IPS-18c (cell line): ENCODE measurements at regions not wholly inside any gene's neighbourhood (a gene's known extent, or its start where the extent isn't known, plus 50 kb on each side); places are given as distances from the start of the nearest gene placed in this dataset.
"Not testable (repeated sequence)": the region's sequence is repeated elsewhere in the genome, so short reads cannot be mapped to it uniquely, and the experiment has no call there.

Experiments
- H3K4me3 ChIP-seq: 2 replicates; pipeline ENCODE4 v1.7.0; 2013; ENCODE audit warnings: low read depth, mild to moderate bottlenecking, low read length, moderate library complexity; ENCODE audit not compliant: insufficient read depth
- H3K9me3 ChIP-seq: one replicate; pipeline ENCODE4 v1.6.1; 2013; ENCODE audit warnings: mild to moderate bottlenecking, low read length, moderate library complexity; ENCODE audit not compliant: control insufficient read depth, insufficient read depth

DNA sequence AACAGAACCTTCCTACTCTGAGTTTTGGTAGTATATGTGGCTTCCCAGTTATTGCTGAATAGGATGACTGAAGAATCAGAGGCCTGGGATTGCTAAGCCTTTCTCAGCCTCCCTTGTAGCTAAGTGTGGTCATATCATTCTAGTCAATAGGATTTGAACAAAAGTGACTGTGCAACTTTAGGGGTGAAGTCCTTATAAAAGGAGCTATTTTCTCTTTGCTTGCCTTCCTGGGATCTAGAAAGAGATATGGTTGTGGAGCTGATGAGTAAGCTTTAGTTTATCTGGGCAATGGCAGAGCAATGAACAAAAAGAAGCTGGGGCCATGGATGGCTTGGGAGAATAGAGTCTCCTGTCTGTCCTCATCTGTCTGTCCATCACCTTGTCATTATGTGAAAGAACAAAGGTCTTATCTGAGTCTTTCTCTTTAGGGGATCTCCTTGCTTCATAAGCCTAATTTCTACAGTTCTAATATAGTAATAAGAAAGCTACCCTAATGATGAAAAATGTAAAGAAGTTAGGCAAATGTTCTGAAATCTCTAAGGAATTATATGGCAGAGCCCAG is 91.5 kb downstream of the TENT5C start:
- Histone ChIP-seq H3K4me3 (no peak overlapping the region), H3K9me3 (no peaks in the 10 kb centered on the region)

DNA sequence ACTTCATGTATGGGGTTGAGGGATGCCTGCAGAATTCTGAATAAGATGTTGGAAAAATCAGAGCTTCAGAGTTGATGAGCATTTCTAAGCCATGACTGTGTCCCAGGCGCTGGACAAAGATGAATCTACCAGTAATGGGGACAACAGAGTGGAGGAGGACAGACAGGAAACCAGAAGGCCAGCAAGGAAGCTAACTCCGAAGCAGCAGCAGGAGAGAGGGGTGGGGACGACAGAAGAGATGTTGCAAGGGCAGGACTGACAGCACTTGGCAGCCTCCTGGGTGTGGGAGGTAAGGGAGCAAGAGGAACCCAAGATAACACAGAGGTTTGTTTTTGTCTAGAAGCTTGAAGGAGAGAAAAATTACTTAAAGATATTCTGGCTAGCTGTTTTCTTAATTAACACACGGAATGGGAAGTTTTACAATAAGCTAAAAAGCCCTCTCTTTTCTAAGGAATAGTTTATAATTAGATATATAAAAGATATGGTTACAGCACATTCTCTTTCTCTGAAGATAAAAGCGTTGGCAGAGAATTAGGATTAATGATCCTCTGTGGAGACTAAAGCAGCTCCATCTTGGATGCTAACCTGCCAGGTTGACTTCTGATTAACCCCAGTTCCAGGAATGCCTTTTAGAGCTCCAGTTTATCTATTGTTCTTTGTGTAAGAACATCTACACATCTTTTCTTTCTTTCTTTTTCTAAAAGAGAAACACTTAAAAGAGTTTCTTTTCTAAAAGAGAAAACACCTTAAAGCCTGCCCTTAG is 92.7 kb downstream of the TENT5C start:
- H3K9me3 ChIP-seq: no peaks in the 10 kb centered on the region
- H3K4me3 ChIP-seq: no peak overlapping the region

DNA sequence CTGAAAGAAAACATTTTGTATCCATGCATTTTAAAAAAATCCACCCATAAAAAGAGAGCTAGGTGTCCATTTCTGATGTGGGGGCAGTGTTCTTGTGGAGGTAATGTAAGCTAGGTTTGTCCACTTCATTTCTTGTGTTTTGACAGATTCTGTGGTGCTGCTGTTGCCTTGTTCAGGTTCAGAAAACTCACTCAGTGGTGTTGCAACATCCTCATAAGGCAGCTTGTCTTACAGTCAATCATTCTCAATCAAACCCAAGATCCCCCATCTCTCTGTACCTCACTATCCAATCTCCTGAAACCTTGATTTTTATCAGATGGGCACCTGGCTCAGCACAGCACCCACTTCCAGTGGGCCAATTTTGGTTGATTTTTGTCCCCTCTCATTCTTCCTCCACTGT is 94.1 kb downstream of the TENT5C start:
- Histone ChIP-seq H3K9me3 (no peaks in the 10 kb centered on the region), H3K4me3 (no peak overlapping the region)

DNA sequence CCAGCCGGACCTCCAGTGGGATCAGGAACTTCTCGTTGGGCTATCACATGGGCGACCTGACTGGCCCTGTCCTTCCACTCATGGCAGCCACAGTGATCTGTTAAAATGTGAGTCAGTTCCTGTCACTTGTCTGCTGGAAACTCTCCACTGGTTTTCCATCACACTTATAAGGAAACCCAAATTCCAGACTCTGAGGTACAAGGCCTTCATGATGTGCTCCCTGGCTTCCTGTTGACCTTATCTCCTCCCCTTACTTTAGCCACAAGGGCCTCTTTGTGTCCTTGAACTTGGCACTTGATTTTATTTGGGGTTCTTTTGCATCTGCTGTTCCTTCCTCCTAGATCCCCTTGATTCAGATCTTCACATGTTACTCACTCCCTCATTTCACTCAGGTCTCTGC is 96.8 kb downstream of the TENT5C start:
- Histone ChIP-seq H3K9me3 (no peaks in the 10 kb centered on the region), H3K4me3 (no peak overlapping the region)

DNA sequence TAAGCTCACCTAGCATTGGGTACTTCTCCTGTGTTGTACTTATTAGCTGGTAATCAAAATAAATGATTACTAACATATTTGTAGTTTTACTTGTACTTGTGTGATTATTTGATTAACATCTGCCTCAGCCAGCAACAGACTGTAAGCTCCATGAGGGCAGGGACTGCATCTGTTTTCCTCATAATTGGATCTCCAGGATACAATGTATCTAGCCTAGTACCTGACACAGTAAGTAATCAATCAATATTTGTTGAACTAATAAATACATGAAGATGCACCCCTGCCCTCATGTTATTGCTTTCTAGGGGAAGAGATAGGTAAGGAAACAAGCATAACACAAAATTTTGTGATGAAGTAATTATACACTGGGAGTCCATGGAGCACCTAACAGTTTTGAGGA is 101.5 kb downstream of the TENT5C start:
- Histone ChIP-seq H3K9me3 (no peaks in the 10 kb centered on the region), H3K4me3 (no peak overlapping the region)

DNA sequence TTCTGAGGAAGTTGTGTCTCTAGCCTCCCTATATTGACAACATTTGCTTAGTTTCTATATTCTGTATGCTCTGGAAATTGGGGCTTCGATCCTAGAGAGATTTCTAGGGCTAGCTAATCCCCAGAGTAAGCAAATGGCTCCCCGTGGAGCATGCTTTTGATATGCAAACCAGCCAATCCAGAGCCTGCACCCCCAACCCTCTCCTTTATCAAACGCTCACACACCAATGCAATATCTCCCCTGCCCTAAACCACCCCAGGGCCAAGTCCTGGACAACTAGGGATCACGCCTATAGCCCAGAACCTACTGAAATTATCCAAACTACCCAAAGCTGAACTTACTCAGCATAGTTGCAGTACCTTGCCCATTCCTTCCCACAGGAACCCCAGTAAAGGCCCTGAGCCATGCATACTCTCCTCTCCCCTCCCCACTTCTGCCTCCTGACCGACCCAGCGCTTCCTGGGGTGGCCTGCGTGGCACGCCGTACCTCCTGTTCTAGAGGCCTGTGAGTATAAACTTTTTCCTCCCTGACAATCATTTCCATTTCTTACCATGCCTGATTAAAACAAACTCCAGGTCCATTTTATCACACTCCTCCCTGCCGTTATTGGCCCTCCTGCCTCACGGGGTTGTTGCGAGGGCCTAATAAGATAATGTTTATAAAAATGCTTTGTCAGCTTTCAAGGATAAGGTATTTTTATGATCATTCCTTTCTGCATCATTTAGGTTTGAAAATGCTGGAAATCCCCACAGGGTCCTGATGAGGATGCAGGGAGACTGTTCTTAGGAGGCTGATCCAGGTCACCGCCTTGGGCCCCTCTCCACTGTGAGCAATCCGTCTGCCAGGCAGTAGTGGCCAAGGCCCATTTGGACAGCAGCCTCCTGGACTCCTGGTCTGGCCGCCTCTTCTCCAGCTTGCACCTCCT is 102.7 kb downstream of the TENT5C start:
- H3K4me3 ChIP-seq: no peak overlapping the region; the same call in 1 of the 2 replicates
- no peaks in the 10 kb centered on the region for H3K9me3 ChIP-seq

DNA sequence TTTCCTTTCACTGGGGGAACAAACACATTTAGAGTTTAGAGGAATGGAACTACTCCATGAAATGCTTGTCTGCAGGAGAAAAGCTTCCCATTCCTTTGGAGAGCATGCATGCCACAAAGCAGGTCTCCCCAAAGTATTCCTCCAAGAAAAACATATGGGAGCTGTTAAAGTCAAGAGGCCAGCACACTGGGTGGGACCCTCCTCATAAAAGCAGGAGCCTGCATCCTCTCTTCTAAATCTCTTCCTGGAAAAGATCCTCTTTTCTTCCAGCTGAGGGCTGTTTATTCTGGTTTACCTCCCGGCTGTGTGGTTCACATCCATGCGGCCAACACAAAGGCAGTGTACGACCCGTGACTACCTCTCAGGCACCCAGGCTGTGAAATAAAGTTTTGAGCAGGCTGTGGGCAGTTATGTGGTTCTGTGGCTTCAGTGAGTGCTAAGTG is 103.4 kb downstream of the TENT5C start:
- H3K9me3 ChIP-seq: no peaks in the 10 kb centered on the region
- H3K4me3 ChIP-seq: no peak overlapping the region

DNA sequence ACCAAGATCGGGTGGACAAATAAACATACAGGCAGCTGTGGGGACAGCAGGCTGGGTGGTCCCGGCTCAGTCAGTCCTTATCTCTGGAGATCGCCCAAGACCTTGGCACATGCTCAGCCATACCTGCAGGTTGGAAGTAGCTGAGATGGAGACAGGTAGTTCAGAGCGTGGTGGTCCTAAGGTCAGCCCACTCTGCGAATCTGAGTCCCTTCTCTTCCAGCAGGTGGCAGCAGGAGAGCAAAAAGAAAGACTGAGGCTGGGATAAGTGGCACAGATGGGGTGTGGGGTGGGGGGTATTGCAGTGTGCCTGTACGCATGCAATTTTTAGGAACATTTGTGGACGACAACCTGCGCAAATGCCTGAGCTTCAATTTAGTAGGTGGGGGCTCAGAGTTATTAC is 104.9 kb downstream of the TENT5C start:
- no peaks in the 10 kb centered on the region for H3K9me3 ChIP-seq

DNA sequence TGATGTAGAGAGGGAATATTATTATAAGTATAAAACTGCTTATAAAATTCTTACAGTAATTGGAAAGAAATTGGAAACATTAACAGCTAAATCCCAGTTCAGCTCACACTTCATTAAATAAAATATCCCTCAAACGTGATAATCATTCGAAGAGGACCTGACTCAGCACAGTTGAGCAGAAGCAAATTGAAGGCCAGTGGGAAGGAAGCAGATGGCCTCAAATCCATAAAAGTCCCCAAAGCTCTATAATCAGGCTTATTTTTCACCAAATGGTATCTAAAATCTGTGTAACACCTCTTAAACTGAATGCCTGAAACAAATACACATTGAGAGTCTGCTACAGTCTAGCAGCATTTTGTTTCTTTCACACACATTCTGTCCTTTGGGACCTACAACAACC is 106.8 kb downstream of the TENT5C start:
- Histone ChIP-seq H3K4me3 (no peak overlapping the region), H3K9me3 (no peaks in the 10 kb centered on the region)

More for the DNA sequence above, 104.9 kb downstream of the TENT5C start:
- H3K4me3 ChIP-seq: no peak overlapping the region

DNA sequence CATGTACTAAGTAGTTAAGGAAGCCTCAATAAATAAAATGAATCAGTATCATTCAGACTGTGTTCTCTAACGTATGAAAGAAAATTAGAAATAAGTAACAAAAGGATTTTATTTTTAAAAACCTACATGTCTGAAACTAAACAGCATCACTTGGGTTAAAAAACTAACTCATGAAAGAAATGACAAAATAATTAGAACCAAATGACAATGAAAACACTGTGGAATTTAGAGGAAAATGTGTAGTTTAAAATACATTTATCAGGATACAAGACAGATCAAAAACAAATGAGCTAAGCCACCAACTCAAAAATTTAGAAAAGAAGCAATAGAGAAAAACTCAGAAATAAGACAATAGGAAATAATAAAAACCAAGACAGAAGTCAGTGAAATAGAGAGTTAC is 108.7 kb downstream of the TENT5C start:
- no peak overlapping the region for H3K4me3 ChIP-seq

DNA sequence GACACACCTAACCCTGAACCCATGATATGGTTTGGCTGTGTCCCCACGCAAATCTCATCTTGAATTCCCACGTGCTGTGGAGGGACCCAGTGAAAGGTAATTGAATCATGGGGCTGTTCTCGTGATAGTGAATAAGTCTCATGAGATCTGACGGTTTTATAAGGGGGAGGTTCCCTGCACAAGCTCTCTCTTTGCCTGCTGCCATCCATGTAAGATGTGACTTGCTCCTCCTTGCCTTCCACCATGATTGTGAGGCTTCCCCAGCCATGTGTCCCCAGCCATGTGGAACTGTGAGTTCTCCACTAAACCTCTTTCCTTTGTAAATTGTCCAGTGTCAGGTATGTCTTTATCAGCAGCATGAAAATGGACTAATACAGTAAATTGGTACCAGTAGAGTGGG is 110.2 kb downstream of the TENT5C start:
- H3K4me3 ChIP-seq, H3K9me3 ChIP-seq: not testable (repeated sequence)

More for the DNA sequence above, 108.7 kb downstream of the TENT5C start:
- H3K9me3 ChIP-seq: no peaks in the 10 kb centered on the region

DNA sequence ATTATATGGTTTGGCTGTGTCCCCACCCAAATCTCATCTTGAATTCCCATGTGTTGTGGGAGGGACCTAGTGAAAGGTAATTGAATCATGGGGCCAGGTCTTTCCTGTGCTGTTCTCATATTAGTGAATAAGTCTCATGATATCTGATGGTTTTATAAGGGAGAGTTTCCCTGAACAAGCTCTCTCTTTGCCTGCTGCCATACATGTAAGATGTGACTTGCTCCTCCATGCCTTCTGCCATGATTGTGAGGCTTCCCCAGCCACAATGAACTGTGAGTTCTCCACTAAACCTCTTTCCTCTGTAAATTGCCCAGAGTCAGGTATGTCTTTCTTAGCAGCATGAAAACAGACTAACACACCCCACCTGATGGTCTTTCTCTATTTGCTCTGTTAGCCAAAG is 112.1 kb downstream of the TENT5C start:
- not testable (repeated sequence) for H3K9me3 ChIP-seq, H3K4me3 ChIP-seq

DNA sequence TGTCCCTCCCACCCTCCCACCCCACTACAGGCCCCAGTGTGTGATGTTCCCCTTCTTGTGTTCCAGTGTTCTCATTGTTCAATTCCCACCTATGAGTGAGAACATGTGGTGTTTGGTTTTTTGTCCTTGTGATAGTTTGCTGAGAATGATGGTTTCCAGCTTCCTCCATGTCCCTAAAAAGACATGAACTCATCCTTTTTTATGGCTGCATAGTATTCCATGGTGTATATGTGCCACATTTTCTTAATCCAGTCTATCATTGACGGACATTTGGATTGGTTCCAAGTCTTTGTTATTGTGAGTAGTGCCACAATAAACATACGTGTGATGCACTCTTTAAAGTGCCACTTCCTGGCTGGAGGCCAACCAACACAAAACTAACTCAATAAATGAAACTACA is 112.7 kb downstream of the TENT5C start:
- H3K9me3 ChIP-seq, H3K4me3 ChIP-seq: not testable (repeated sequence)

DNA sequence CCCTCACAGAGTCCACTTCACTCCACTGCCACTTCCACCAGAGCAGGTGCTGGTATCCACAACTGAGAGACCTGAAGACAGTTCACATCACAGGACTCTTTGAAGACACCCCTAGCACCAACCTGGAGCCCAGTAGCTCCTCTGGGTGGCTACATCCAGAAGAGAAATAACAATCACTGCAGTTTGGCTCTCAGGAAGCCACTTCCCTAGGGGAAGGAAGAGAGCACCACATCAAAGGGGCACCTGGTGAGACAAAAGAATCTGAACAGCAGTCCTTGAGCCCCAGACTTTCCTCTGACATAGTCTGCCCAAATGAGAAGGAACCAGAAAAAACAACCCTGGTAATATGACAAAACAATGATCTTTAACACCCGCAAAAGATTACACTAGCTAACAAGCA is 113.2 kb downstream of the TENT5C start:
- Histone ChIP-seq H3K4me3 (no peak overlapping the region), H3K9me3 (peaks cover 5% of the 10 kb centered on the region)

DNA sequence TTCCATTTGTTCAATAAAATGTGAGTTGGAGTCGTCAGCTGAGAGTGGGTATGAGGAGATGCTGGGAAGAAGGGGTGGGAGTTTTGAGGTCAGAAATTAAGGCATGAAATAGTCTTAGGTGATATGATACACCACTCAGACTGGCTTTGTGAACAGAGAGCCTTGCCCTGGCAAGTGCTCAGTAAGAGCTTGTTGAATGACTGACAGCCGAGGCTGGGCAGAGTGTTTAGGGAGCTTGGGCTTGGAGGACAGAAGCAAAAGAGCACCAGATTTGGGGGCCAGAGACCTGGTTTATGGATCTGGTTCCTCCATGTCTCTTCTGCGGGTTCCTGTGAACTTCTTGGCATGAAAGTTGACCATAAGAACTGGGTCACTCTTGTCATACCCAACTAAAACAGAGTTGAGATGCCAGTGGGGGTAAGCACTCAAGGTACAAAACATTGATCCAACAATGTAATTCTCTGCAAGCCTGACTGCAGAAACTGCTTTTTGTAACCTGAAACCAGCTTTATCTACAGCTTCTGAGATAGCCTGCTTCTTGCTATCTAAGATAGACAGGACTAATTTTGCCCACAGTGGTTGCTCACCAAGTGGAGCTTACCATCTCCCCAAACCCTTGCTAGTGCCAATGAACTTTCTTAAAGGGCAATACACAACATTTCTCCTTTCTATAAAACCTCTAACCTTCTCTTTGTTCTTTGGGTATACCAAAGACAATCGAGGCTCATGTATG is 126.4 kb downstream of the TENT5C start:
- no peaks in the 10 kb centered on the region for H3K9me3 ChIP-seq
- H3K4me3 ChIP-seq: no peak overlapping the region

DNA sequence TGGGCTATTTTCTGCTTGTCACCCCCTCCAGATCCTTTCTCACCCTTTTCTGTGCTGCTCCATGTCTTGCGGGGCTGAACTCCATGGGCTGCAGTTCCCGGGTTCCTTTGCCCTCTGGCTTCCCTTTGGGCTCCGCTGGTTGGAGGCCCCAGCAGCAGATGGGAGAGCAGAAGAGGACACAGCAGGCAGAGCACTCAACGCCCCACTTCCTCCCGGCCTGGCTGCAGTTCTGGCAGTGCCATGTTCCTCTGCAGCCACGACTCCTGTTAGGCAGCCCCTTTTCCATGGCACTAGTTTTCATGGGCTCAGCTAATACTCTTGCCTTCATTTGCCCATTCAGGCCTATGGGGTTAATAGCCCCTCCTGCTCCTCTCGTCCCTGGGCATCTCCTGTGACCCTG is 127.1 kb downstream of the TENT5C start:
- Histone ChIP-seq H3K9me3 (no peaks in the 10 kb centered on the region), H3K4me3 (no peak overlapping the region)

DNA sequence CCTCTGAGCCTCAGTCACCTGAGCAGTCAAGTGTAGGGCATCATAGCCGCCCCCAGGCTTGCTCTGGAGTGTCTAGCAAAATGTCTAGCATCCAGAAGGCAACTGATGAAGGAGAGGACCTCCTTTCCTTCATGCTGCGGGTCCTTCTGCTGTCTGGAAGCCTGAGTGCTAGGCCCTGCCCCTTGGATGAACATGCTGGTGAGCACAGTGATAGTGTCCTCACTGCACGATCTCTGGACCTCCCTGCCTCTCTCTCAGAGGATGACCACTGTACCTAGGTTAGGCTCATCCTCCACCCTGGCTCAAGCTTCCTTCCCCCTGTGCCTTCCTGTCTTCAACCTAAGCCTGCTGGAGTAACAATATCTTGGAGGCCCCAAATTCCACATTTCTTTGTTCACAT is 128.6 kb downstream of the TENT5C start:
- H3K4me3 ChIP-seq: no peak overlapping the region
- H3K9me3 ChIP-seq: no peaks in the 10 kb centered on the region
